NOMO-1 (cell line): ENCODE measurements at regions not wholly inside any gene's neighbourhood (a gene's known extent, or its start where the extent isn't known, plus 50 kb on each side); places are given as distances from the start of the nearest gene placed in this dataset.

ENCODE experiments used
- DNase-seq, 2 experiments: peaks; one replicate each; lab custom pipeline; 2025; ENCODE audit not compliant: unreplicated experiment in 2 of 2; lab: John Stamatoyannopoulos, UW

DNA sequence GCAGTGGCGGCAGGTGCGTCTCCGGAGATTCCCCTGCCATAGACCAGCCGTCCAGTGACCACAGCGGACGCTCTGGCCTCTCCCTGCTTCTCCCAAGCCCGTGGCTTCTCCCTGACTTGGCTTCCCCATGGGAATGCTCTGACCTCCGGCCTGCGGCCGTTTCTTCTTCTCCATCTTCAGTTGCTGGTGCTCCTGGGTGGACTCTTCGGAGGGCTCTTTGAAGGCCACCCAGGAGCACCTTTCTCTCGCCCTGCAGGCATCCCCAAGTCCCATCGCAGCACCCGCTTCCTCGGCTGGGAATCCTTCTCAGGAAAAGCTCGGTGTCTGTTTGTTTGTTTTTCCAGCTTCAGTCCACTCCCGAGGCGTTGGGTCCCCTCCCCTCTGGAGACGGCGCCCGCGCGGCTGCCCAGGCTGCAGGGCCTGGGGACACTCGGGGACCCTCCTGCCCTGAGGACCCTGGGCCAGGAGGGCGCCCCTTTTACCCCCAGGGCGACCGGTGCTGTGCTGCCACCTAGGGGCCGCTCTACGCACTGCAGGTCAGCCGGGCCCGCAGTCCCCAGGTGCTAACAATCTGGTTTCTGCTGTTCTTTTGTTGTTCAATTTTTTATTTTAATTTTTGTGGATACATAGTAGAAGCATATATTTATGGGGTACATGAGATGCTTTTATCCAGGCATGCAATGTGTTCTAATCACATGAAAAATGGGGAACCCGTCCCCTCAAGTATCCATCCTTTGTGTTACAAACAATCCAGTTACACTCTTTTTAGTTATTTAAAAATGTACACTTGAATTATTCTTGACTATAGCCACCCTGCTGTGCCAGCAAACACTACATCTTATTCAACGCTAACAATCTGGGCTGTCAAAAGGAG is 197.9 kb upstream of the ADAMTS16 start:
- DNase-seq: no peak

DNA sequence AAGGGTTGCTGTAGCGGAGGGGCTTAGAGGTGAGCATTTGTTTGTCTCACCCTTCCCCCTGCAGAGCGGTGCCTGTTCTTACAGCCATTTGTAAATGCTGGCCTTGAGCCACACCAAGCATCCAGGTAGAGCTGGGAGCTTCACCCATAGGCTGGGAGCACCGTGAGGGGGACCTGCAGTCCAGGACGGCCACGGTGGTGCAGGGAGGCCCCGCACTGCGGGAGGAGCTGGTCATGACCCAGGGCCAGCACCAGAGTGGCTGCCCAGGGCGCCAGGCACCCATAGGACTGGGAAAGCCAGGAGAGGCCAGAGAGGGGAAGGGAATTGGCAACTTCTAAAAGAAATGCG is 197.3 kb upstream of the ADAMTS16 start:
- no peak for DNase-seq

GRCh38 chr5:4945296-4945695 is 194.8 kb upstream of the ADAMTS16 start:
- no peak for DNase-seq

DNA sequence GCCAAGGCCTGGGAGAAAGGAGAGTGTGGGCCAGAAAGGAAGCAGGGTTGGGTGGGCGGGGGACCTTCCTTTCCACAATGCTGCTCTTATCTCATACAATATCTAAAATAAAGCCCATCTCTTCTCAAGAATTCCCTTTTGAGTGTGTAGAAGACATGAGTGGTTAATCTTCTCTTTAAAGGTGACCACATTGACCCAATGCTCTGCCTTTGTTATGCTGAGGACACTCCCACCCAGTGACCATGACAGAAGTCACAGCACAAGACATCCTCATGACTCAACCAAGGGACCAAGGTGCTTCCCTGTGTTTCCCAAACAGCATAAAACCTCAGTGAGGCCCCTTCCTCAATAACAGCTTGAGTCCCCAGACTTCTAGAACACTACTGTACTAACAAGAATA is 193.0 kb upstream of the ADAMTS16 start:
- no peak for DNase-seq

DNA sequence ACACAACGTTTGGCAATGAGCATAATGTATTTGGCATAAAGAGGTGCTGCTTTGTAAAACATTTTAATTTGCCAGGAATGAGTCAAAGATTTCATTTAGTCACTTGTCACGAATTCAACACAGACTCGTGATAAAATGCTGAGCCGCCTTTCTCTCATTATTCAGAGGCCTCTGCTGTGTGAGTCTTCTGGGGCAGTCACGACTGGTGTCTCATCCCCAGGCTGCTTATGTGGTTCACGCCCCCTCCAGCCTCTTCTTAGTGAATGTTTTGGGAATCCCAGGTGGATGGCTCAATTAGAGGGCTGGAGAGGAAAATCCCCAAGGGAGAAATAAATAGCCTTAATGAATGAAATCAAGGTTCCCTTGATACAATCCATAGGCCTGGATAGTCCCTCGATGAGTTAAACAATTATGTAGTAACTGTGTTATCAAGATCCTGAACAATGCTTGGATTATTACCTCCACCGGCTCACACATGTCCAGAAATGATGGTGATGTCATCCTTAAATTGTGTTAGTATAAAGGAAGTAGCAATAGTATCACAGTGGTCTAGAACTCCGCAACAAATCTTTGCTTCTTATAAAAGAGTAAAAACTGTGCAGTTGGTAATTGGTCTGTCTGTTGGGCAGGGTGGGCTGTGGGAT is 192.1 kb upstream of the ADAMTS16 start:
- no peak for DNase-seq

GRCh38 chr5:4949108-4949507 is 191.0 kb upstream of the ADAMTS16 start:
- no peak for DNase-seq

DNA sequence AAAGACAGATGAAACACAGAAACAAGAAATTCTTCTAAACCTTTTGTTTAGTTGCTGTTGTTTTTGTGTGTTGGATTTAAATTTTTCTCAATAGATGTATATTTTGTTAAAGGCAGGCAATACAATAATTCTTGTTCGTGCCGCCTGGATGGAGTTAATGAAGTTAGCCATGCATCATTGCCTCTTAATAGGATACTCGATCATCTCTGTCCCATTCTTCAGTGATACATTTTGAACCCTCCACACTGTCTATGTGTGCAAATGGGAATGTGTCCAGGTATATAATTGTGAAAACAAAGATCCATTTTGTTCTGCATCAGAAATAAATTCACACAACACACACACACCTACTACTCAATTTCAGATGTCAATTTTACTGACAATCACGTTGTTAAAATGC is 186.6 kb upstream of the ADAMTS16 start:
- DNase-seq: no peak

DNA sequence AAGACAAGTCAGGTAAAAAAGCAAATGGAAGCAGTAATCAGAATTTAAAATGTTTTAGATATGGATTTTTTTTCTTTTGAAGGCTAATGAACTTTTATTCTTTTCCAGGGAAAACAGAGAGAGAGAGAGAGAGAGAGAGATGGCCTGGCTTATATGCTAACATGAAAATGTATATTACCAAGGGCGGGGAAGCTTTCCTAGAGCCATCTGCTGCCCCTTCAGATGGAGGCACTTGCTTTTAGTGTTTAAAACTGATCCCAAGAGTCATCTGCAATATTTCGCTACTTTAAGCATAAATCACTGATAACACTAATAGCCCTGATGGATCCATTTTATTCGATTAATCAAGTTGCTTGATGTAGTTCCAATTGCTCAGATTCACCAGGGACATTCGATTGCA is 186.1 kb upstream of the ADAMTS16 start:
- no peak for DNase-seq

DNA sequence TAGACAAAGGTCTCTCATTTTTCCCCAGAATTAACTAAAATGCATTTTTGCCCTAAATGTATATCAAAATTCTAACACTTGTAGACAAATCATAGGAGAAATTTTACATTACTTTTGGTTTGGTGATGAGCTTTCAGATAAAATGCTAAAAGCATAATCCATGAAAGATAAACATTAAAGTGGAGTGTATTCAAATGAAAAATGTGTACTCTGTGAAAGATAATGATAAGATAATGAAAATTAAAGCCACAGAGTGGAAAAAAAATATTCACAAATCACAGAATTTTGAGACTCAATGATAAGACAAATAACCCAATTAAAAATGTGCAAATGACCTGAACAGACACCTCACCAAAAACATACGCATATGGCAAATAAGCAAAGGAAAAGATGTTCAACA is 176.9 kb upstream of the ADAMTS16 start:
- DNase-seq: no peak

- DNase-seq: no peak
Measured at GRCh38 chr5:4969351-4969750, 170.8 kb upstream of the ADAMTS16 start.

DNA sequence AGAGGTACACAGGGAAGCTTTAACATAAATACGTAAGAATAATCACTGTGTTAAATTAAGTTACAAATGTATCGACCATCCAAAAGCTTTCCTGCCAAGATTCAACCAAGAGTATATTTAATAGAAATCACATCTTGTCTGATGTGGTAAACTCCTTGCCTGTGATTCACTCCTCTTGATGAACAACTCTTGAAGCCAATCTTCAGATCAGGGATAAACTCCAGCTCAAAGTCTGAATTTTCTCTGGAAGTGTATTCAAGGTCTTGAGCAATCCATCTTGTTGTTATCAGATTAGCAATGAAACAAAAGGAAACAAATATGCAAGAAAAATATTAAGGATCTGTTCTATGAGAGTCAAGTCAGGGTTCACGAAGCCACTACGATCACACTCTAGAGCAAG is 170.0 kb upstream of the ADAMTS16 start:
- DNase-seq: no peak

GRCh38 chr5:4976902-4977301 is 163.2 kb upstream of the ADAMTS16 start:
- DNase-seq: no peak

DNA sequence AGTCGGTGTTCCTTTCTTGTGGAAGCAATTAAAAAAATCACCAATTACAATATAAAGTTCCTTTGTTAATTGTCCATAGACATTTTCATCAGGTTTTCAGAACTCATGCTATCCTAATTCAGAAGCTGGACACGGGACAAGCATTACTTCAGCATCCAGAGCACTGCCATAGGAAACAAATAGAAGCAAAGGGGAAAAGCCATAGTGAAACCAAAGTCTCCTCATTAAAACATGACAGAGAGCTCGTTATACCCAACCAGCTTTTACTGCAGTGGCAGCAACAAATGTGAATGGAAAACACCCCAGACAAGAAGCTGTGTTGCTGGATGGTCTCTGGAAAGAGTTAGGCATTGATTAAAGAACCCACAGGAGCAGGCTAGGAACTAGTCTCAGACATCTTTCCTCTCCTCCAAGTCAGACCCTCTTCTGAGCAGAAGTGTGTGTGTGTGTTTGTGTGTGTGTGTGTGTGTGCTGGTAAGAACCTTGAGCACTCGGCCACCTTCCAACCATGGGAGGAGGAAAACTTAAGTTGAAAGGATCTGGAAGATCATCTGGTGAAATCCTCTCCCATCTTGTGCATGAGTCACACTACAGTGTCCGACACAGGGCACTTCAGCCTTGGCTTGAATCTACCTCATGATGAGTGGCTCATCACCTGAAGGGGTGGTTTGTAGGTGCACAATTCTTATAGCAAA is 162.6 kb upstream of the ADAMTS16 start:
- DNase-seq: no peak

DNA sequence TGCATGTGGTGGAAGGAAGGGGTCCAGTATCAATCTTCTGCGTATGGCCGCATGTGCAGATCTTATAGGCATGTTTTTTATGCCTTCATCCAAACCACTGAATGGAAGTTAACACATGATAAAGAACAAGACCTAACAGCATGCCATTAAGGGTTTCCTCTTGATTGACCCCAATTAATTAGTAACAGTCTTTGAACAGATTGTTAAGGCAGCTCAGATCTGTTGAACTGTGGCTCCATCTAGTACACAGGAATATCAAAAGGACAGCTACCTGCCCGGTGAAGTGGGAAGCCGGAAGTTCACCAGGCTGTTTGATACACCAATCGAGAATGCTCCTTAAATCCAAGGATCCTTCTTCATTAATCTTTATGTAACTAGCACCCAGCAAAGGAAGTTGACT is 159.9 kb upstream of the ADAMTS16 start:
- DNase-seq: no peak

- no peak for DNase-seq
Measured at GRCh38 chr5:4981608-4982007, 158.5 kb upstream of the ADAMTS16 start.

DNA sequence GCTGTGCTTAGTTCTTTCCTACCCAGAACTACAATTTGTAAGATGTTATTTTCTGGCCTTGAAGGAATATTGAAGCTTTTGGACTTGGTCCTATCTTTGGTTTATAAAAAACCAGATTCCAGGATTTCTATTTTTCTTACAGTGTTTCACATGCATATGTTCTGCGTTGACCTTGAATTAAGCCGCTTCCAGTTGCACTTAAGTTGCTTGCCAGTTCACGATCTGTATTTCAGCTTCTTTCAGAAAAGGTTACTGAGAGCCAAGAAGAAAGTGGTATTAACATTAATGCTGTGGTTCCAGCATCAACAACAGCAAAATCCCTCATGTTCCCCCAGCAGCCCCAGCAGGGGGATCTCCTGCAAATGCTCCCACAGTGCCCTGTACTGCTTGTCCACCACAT is 156.4 kb upstream of the ADAMTS16 start:
- DNase-seq: no peak

GRCh38 chr5:4984461-4984860 is 155.7 kb upstream of the ADAMTS16 start:
- no peak for DNase-seq

GRCh38 chr5:4987431-4987830 is 152.7 kb upstream of the ADAMTS16 start:
- no peak for DNase-seq

- no peak for DNase-seq
Measured at GRCh38 chr5:4989118-4989517, 151.0 kb upstream of the ADAMTS16 start.

DNA sequence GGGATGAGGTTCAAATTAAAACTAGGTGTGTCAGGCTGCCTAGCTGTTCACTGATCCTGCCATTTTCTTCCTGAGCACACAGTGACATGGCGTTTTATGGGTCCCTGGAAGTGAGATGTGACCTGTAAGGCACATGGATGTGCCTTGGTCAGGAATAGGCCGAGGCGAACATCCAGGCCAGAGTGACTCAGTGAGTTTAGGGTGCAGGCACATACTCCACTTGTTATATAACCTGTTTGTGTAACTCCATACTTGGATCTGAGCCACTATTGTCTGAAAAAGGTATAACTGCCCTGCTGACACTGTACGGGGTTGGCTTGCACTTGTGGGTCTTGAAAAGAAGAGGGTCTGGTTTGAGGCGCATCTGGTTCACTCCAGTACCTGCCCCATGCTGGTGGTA is 150.1 kb upstream of the ADAMTS16 start:
- no peak for DNase-seq

DNA sequence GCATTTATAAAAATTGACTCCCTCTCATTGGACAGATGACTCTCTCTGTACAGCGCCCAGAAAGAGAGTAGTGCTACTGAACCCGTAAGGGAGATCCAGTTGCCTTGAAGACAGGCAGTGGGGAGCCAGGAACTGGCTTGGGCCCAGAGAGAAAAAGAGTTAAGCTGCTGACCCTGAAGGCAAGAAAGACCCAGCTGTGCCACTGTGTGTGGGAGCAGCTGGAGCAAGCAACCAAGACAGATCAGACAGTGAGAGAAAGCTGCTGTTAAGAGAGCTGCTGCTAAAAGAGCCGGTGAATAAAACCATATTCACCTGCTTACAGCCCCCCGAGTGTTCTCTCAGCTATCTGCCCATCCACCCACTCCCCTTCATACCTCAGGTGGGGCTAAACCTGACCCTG is 149.7 kb upstream of the ADAMTS16 start:
- no peak for DNase-seq

DNA sequence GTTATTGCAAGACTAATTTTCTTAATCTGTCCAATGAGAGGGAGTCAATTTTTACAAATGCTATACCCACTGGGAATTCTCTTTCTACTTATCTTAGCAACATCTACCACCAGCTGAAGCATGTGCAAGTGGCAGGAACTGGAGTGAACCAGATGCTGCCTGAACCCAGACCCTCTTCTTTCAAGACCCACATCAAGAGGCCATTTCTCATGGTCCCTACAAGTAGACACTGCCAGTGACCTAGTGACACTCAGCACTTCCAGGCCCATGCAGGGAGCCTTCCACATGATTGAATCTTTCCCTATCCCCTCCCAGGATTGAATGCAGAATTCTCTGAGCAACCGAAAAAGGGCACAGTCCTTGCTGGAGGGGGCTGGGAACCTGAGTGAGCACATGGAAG is 148.2 kb upstream of the ADAMTS16 start:
- DNase-seq: no peak
